Activated naive CD4-positive, alpha-beta T cell (primary cell): ENCODE measurements at regions not wholly inside any gene's neighbourhood (a gene's known extent, or its start where the extent isn't known, plus 50 kb on each side); places are given as distances from the start of the nearest gene placed in this dataset.
"Not testable (repeated sequence)": the region's sequence is repeated elsewhere in the genome, so short reads cannot be mapped to it uniquely, and the experiment has no call there.

Experiments used
- DNase-seq, 4 experiments: peaks; one replicate each; lab custom pipeline; 2025; lab: John Stamatoyannopoulos, UW

GRCh38 chr16:21514474-21514840 lies 84.9 kb upstream of the METTL9 start:
- DNase-seq = not testable (repeated sequence)

GRCh38 chr16:21516705-21517040 lies 82.7 kb upstream of the METTL9 start:
- DNase-seq = not testable (repeated sequence)

DNA sequence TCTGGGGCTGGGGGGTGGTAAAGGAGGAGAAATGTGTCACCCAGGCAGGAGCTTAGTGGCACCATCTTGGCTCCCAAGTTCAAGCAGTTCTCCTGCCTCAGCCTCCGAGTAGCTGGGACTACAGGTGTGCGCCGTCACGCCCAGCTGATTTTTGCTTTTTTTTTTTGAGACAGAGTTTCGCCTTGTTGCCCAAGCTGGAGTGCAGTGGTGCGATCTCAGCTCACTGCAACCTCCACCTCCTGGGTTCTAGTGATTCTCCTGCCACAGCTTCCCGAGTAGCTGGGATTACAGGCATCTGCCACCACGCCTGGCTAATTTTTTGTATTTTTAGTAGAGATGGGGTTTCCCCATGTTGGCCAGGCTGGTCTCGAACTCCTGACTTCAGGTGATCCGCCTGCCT lies 82.1 kb upstream of the METTL9 start:
- DNase-seq = not testable (repeated sequence)

DNA sequence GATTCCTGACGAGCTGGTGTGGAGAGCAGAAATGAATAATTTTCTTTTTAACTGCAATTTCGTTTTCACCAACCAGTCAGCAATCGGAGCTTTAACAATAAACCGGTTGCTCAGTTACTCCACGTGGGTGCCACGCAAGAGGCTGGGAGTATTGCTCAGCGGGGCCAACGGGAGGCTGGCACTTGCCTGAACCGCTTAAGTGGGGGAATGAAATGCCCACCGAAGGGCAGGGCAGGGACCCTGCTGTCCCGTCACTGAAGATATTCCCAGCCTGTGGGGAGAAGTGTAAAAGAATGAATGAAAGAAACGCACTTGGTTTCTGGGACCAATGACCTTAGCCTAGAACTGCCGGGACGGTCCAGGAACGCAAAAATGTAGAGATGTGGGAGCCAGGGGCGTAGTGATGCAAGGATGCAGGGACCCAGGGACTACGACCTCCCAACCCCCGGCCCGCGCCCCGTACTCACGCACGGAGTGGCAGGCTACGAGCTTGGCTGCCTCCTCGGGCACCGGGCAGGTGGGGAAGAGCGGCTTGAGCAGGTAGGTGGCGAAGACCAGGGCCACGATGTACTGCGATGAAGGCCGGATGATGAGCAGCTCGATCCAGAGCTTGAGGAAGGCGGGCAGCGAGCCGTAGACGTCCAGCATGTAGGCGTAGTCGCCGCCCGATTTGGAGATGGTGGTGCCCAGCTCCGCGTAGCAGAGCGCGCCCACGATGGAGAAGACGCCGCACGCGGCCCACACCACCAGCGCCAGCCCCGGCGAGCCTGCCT lies 79.8 kb upstream of the METTL9 start:
- not testable (repeated sequence) for DNase-seq

DNA sequence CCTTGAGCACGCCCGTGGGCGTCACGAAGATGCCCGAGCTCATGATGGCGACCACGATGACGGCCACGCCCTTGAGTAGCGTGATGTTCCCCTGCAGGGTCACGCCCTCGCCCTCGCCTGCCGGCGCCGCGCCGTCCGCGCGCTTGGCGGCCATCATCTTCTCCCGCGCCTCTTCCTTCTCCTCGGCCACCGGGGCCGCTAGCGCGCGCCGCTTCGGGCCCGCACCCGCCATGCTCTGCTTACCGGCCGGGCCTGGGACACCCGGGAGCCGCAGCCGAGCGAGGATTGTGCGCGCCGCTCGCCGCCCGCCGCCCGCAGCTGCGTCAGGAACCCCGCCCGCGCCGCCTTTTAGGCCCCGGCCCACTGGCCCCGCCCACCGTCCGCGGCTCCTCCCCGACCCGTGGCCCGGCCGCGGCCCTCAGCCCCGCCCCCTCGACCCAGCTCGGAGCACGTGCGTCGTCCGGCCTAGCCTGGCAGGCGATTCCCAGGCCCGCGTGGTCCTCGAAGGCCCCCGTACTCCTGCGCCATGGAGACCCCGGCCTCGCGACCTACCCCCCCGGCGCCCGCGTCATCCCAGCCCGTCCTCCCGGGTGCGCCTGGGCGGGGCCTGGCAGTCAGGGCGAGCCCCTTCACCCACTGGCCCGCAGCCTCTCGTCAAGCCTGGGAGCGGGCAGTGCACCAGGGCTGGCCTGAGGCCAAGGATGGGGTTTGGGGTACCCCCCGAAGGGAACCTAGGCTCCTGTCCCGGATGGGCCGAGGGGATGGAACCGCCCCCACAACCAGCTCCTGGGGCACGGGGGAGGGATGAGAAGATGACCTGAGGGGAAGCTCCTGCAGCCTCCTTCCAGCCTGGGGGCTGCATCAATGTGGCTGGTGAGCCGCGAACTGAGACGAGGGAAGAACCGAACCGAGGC lies 79.0 kb upstream of the METTL9 start:
- peak; percentile 87 to 99 (median 98) for DNase-seq

- DNase-seq = not testable (repeated sequence)
These were observed 78.4 kb upstream of the METTL9 start for GRCh38 chr16:21521048-21521389.

DNA sequence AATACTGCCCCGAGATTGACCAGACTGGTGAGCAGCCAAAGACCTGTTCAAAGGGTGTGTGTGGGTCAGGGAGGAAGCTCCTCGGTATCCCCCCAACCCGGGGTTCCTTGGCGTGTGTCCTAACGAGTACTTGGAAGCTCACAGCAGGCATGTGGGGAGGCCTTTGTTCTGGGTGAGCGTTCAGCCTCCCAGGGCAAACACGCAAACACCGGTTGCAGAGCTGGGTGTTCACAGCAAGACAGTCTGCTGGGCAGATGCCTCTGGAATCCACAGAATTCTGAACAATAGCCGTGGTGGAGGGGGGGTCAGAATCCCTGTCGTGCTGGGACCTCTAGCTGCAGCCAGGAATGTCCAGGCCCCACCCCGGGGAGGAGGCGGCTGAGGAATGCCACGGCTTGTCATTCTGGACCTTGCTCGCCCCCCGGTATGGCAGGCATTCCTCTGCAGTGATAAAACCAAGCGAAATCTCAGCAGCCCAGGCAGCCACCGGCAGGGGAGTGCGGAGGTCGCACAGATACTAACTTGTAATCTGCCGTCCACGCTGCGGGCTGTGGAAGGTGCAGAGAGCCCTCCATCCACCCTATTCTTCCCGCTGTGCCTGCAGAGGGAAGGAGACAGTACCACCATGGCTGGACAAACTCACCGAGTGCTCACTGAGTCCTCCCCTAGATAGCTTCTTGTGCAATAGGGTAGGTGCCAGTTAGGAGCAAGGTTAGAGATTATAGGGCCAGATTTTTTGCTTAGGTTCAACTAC lies 77.8 kb upstream of the METTL9 start:
- not testable (repeated sequence) for DNase-seq

GRCh38 chr16:21522846-21523245 lies 76.5 kb upstream of the METTL9 start:
- not testable (repeated sequence) for DNase-seq

DNA sequence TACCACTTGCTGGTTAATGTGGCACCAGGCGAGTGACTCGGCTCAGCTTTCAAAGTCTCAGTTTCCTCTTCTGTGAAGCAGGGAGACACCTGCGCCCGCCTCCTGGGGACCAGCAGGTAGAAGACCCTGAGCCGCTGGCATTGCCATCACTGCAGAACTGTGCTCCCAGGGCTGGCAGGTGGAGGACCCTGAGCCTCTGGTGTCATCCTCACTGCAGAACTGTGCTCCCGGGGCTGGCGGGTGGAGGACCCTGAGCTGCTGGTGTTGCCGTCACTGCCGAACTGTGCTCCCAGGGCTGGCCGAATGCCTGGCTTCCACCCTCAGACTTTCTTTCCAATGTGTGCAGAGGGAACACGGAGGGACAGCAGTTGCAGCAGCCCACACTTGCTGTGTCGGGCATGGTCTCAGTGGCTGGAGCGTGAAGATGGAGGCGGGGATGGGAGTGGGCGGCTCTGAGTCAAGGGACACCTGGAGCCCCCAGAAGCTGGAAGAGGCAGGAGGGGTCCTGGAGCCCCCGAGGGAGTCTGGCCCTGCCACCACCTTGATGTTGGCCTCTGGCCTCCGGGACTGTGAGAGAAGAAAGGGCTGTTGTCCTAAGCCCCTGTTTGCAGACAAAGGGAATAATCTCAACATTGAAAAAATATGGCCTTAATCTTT lies 75.8 kb upstream of the METTL9 start:
- DNase-seq = no peak

GRCh38 chr16:21524068-21524751 lies 75.2 kb upstream of the METTL9 start:
- no peak for DNase-seq

DNA sequence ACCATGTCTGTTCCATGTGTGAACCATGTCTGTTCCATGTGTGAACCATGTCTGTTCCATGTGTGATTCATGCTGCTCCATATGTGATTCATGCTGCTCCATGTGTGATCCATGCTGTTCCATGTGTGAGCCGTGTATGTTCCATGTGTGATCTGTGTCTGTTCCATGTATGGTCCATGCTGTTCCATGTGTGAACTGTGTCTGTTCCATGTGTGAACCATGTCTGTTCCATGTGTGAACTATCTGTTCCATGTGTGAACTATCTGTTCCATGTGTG lies 74.7 kb upstream of the METTL9 start:
- DNase-seq = not testable (repeated sequence)

GRCh38 chr16:21525029-21525895 lies 74.1 kb upstream of the METTL9 start:
- DNase-seq = not testable (repeated sequence)

GRCh38 chr16:21525956-21526922 lies 73.1 kb upstream of the METTL9 start:
- DNase-seq = not testable (repeated sequence)

DNA sequence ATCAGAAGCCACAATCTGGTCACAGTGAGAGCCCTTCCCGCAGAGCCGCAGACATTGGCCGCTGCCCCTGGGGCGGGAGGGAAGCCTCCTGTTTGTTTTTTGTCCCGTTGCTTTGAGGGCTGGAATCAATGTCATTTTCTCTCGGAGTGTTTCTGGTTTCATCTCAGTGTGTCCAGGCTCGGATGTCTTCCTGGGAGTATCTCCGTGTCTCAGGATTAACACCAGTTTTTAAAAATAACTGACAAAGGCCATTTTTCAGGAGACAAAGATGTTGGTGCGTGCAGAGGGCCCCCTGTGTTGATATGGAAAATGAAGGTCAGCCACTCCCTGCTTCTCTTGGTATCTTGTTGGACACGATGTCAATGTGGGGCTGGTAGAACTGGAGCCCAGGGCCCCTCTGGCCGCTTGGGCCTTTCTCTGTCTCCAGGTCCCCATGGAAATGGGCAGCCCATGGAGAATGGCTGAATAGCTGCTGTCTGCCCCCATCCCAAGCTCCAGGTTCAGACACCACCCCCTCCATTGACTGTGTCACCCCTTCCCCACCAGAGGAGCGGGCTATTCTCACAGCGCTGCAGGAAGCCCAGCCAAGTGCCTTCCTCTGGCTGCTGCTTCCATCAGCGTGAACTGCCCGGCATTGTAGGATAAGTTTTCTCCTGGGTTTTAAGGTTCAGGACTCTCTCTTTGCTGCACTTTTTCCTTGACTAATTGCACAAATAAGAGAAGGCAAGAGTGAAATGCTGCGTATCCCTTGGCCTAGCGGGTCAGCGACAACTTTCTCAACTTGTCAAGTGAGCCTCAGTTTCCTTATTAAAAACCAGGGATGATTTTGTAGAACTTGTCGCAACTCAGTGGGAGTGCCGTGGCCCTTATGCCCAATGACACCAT lies 72.2 kb upstream of the METTL9 start:
- DNase-seq = no peak

GRCh38 chr16:21529060-21529658 lies 70.2 kb upstream of the METTL9 start:
- DNase-seq = not testable (repeated sequence)

GRCh38 chr16:21530729-21531383 lies 68.5 kb upstream of the METTL9 start:
- not testable (repeated sequence) for DNase-seq

GRCh38 chr16:21532996-21533395 lies 66.4 kb upstream of the METTL9 start:
- not testable (repeated sequence) for DNase-seq
